Mesothelial cell of epicardium (in vitro differentiated cells): ENCODE measurements at regions not wholly inside any gene's neighbourhood (a gene's known extent, or its start where the extent isn't known, plus 50 kb on each side); places are given as distances from the start of the nearest gene placed in this dataset.

Source experiments
- DNase-seq, 2 experiments: peaks; one replicate each; pipeline ENCODE4 v3.0.0; 2021; ENCODE audit warnings: low spot score in 2 of 2; ENCODE audit not compliant: unreplicated experiment in 2 of 2
- H3K27ac Mint-ChIP-seq: 2 replicates; pipeline ENCODE4 v1.8.0; 2021; ENCODE audit warnings: mixed read lengths
- H3K27me3 Mint-ChIP-seq: 2 replicates; pipeline ENCODE4 v1.8.0; 2021; ENCODE audit warnings: low read depth, mixed read lengths
- H3K36me3 Mint-ChIP-seq: 2 replicates; pipeline ENCODE4 v1.8.0; 2021; ENCODE audit warnings: mixed read lengths
- H3K4me1 Mint-ChIP-seq: 2 replicates; pipeline ENCODE4 v1.8.0; 2021; ENCODE audit warnings: mixed read lengths
- H3K4me3 Mint-ChIP-seq: 2 replicates; pipeline ENCODE4 v1.8.0; 2021; ENCODE audit warnings: mild to moderate bottlenecking, moderate library complexity, mixed read lengths
- H3K9me3 Mint-ChIP-seq: 2 replicates; pipeline ENCODE4 v1.8.0; 2021; ENCODE audit warnings: mixed read lengths
- TF ChIP-seq, protein P1 (sequence below): fragments of 200-600 bp; sonication (generic); IDR thresholded peaks from one replicate; pipeline ENCODE4 v1.5.0; 2021; ENCODE audit warnings: antibody characterized with exemption; ENCODE audit not compliant: unreplicated experiment

GRCh38 chr5:13045897-13046551, 898.5 kb downstream of the DNAH5 start:
- peaks cover 20% of the 10 kb centered on the region for H3K9me3 Mint-ChIP-seq
- no peaks in the 10 kb centered on the region for H3K36me3 Mint-ChIP-seq
- no peaks in the 10 kb centered on the region for H3K4me1 Mint-ChIP-seq
- TF ChIP-seq, protein P1, sequence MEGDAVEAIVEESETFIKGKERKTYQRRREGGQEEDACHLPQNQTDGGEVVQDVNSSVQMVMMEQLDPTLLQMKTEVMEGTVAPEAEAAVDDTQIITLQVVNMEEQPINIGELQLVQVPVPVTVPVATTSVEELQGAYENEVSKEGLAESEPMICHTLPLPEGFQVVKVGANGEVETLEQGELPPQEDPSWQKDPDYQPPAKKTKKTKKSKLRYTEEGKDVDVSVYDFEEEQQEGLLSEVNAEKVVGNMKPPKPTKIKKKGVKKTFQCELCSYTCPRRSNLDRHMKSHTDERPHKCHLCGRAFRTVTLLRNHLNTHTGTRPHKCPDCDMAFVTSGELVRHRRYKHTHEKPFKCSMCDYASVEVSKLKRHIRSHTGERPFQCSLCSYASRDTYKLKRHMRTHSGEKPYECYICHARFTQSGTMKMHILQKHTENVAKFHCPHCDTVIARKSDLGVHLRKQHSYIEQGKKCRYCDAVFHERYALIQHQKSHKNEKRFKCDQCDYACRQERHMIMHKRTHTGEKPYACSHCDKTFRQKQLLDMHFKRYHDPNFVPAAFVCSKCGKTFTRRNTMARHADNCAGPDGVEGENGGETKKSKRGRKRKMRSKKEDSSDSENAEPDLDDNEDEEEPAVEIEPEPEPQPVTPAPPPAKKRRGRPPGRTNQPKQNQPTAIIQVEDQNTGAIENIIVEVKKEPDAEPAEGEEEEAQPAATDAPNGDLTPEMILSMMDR: no peak
- H3K4me3 Mint-ChIP-seq: no peak overlapping the region
- H3K27ac Mint-ChIP-seq: no peak overlapping the region
- no peaks in the 10 kb centered on the region for H3K27me3 Mint-ChIP-seq
- no peak for DNase-seq

DNA sequence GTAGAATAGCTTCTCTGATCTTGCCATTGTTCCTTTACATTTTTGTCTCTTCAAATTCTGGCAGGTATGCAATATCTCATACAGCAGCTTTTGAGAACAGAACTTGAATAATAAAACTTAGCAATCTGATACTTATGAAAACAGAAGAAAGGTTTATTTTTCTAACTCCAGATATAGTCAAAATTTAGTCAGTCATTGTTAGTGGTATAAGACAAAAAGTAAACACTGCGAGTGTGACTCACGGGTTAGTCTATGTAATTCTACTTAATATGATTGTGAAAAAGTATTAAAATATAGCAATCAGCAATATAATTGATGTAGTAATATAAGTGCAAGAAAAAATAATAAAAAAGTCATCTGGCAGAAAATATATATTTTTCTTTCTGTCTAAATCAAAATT, 910.4 kb downstream of the DNAH5 start:
- Mint-ChIP-seq H3K27ac (no peak overlapping the region), H3K27me3 (peaks cover 9% of the 10 kb centered on the region), H3K4me3 (no peak overlapping the region), H3K36me3 (no peaks in the 10 kb centered on the region), H3K9me3 (no peaks in the 10 kb centered on the region), H3K4me1 (no peaks in the 10 kb centered on the region)
- TF ChIP-seq, protein P1: no peak
- no peak for DNase-seq

- no peak overlapping the region for H3K4me3 Mint-ChIP-seq
- no peaks in the 10 kb centered on the region for H3K36me3 Mint-ChIP-seq
- no peaks in the 10 kb centered on the region for H3K9me3 Mint-ChIP-seq
- H3K27me3 Mint-ChIP-seq: peaks cover 10% of the 10 kb centered on the region
- H3K4me1 Mint-ChIP-seq: no peaks in the 10 kb centered on the region
- H3K27ac Mint-ChIP-seq: no peak overlapping the region
- DNase-seq: no peak
- TF ChIP-seq, protein P1: no peak
Measured at GRCh38 chr5:13029211-13029610, 915.3 kb downstream of the DNAH5 start.

DNA sequence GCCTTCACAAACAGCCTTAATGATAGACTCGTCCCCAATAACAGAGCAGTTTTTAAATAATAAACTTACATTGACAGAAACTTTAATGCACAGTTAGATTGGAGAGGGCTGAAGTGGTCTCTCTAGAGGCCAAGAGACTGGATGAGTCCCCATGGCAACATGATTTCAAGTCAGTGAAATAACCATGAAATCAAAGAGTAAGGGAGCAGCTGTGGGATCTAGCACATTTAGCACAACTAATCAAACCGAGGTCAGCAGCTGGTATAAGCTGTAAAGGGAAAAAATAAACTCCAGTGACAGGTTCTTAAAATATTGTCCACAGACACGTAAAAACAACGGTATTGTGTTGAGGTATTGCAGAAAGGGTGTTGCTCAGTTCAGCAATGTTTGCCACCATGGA, 916.6 kb downstream of the DNAH5 start:
- no peak overlapping the region for H3K27ac Mint-ChIP-seq

GRCh38 chr5:13019729-13020128, 924.8 kb downstream of the DNAH5 start:
- TF ChIP-seq, protein P1: no peak
- no peak for DNase-seq
- Mint-ChIP-seq H3K27me3 (peaks cover 10% of the 10 kb centered on the region), H3K4me1 (no peaks in the 10 kb centered on the region), H3K27ac (no peak overlapping the region), H3K4me3 (no peak overlapping the region), H3K36me3 (no peaks in the 10 kb centered on the region), H3K9me3 (no peaks in the 10 kb centered on the region)

More for the DNA sequence above, 916.6 kb downstream of the DNAH5 start:
- Mint-ChIP-seq H3K27me3 (peaks cover 10% of the 10 kb centered on the region), H3K36me3 (no peaks in the 10 kb centered on the region), H3K9me3 (no peaks in the 10 kb centered on the region), H3K4me3 (no peak overlapping the region), H3K4me1 (no peaks in the 10 kb centered on the region)
- no peak for DNase-seq
- TF ChIP-seq, protein P1: no peak
